Endometrium (tissue), 2 donors: ENCODE measurements at regions not wholly inside any gene's neighbourhood (a gene's known extent, or its start where the extent isn't known, plus 50 kb on each side); places are given as distances from the start of the nearest gene placed in this dataset.

Source experiments
- FAIRE-seq: peaks from 2 replicates; lab custom pipeline; 2012; peaks lifted over from hg19 to GRCh38; lab: Jason Lieb, UNC
- donor health status: control.
- donor health status: control.

GRCh38 chr4:74878323-74878722 lies 54.6 kb upstream of the PARM1 start:
- no peak for FAIRE-seq

GRCh38 chr4:74875451-74875850 lies 57.5 kb upstream of the PARM1 start:
- FAIRE-seq = no peak

- peak; percentile 91 for FAIRE-seq
Observed at GRCh38 chr4:74874753-74875367, 58.1 kb upstream of the PARM1 start.

- FAIRE-seq = no peak
Observed at GRCh38 chr4:74873545-74874301, 59.2 kb upstream of the PARM1 start.

GRCh38 chr4:74858921-74859562 lies 64.7 kb upstream of the BTC start:
- no peak for FAIRE-seq

GRCh38 chr4:74855879-74856278 lies 61.6 kb upstream of the BTC start:
- FAIRE-seq = no peak

- no peak for FAIRE-seq
Observed at GRCh38 chr4:74848774-74849173, 54.5 kb upstream of the BTC start.

- FAIRE-seq = no peak
Observed at GRCh38 chr4:74845834-74846233, 51.5 kb upstream of the BTC start.
